NCI-H345 treated with DMSO at 0.1 percent for 48 hours (cell line): ENCODE measurements at regions not wholly inside any gene's neighbourhood (a gene's known extent, or its start where the extent isn't known, plus 50 kb on each side); places are given as distances from the start of the nearest gene placed in this dataset.
"Not testable (repeated sequence)": the region's sequence is repeated elsewhere in the genome, so short reads cannot be mapped to it uniquely, and the experiment has no call there.

Experiments used
- DNase-seq: peaks from one replicate; lab custom pipeline; 2025; ENCODE audit not compliant: unreplicated experiment; lab: John Stamatoyannopoulos, UW

GRCh38 chr6:102815207-102815606 is 1421.7 kb downstream of the GRIK2 start:
- no peak for DNase-seq

GRCh38 chr6:102813489-102814275 is 1420.2 kb downstream of the GRIK2 start:
- DNase-seq, result no peak

GRCh38 chr6:102812242-102812641 is 1418.7 kb downstream of the GRIK2 start:
- DNase-seq, result no peak

- DNase-seq, result not testable (repeated sequence)
These were observed 1415.5 kb downstream of the GRIK2 start for GRCh38 chr6:102808944-102809505.

- no peak for DNase-seq
These were observed 1405.5 kb downstream of the GRIK2 start for GRCh38 chr6:102799051-102799450.

GRCh38 chr6:102798636-102799035 is 1405.1 kb downstream of the GRIK2 start:
- DNase-seq, result no peak

- DNase-seq, result no peak
These were observed 1400.2 kb downstream of the GRIK2 start for GRCh38 chr6:102793752-102794151.

GRCh38 chr6:102774326-102774725 is 1380.8 kb downstream of the GRIK2 start:
- no peak for DNase-seq

- DNase-seq, result no peak
These were observed 1380.1 kb downstream of the GRIK2 start for GRCh38 chr6:102773636-102774035.

- no peak for DNase-seq
These were observed 1373.5 kb downstream of the GRIK2 start for GRCh38 chr6:102766963-102767362.

- no peak for DNase-seq
These were observed 1370.8 kb downstream of the GRIK2 start for GRCh38 chr6:102764317-102764716.

GRCh38 chr6:102763891-102764290 is 1370.4 kb downstream of the GRIK2 start:
- DNase-seq, result no peak

- no peak for DNase-seq
These were observed 1368.4 kb downstream of the GRIK2 start for GRCh38 chr6:102761872-102762271.

- no peak for DNase-seq
These were observed 1365.9 kb downstream of the GRIK2 start for GRCh38 chr6:102759415-102759814.

GRCh38 chr6:102758536-102758935 is 1365.0 kb downstream of the GRIK2 start:
- not testable (repeated sequence) for DNase-seq

- DNase-seq, result no peak
These were observed 1355.9 kb downstream of the GRIK2 start for GRCh38 chr6:102749210-102749971.

- DNase-seq, result no peak
These were observed 1353.4 kb downstream of the GRIK2 start for GRCh38 chr6:102746941-102747340.

- no peak for DNase-seq
These were observed 1349.3 kb downstream of the GRIK2 start for GRCh38 chr6:102742754-102743356.

GRCh38 chr6:102742028-102742427 is 1348.5 kb downstream of the GRIK2 start:
- DNase-seq, result no peak

- DNase-seq, result no peak
These were observed 1343.4 kb downstream of the GRIK2 start for GRCh38 chr6:102736941-102737368.

- no peak for DNase-seq
These were observed 1339.4 kb downstream of the GRIK2 start for GRCh38 chr6:102732898-102733297.
